ENCODE measurements at regions not wholly inside any gene's neighbourhood (a gene's known extent, or its start where the extent isn't known, plus 50 kb on each side); places are given as distances from the start of the nearest gene placed in this dataset.
"Not testable (repeated sequence)": the region's sequence is repeated elsewhere in the genome, so short reads cannot be mapped to it uniquely, and the experiment has no call there.

- H3K27me3 ChIP-seq = no peaks in the 10 kb centered on the region
- no peaks in the 10 kb centered on the region for H3K4me1 ChIP-seq
- no peaks in the 10 kb centered on the region for H3K36me3 ChIP-seq (ENCODE audit: low read depth, missing control alignments)
- no peaks in the 10 kb centered on the region for H3K9me3 ChIP-seq
- no peak overlapping the region for H3K27ac ChIP-seq
- DNase-seq = no peak
- no peak for TF ChIP-seq POLR2A (IDR thresholded peaks at IDR 0.05)
- TF ChIP-seq CTCF (IDR thresholded peaks at IDR 0.05) = no peak
- intact Hi-C loops (cut with DNase I; ENCODE audit: low total_unique reads) = no loop called here
- H3K4me3 ChIP-seq = no peak overlapping the region
These were observed 124.2 kb upstream of the SLC4A4 start for GRCh38 chr4:71214578-71214977.

GRCh38 chr4:71216316-71216959 lies 122.4 kb upstream of the SLC4A4 start:
- no peak overlapping the region for H3K27ac ChIP-seq
- no peak for TF ChIP-seq CTCF (IDR thresholded peaks at IDR 0.05)
- no peak for TF ChIP-seq POLR2A (IDR thresholded peaks at IDR 0.05)
- no peak overlapping the region for H3K4me3 ChIP-seq
- intact Hi-C loops (cut with DNase I; ENCODE audit: low total_unique reads) = no loop called here
- H3K27me3 ChIP-seq = no peaks in the 10 kb centered on the region
- H3K9me3 ChIP-seq = no peaks in the 10 kb centered on the region
- no peaks in the 10 kb centered on the region for H3K36me3 ChIP-seq (ENCODE audit: low read depth, missing control alignments)
- 91 to 94% methylated on average over 5 of the region's 5 CpGs for whole genome bisulfite sequencing, 2 donors
- H3K4me1 ChIP-seq = no peaks in the 10 kb centered on the region
- no peak for DNase-seq

GRCh38 chr4:71217688-71218087 lies 121.1 kb upstream of the SLC4A4 start:
- no peaks in the 10 kb centered on the region for H3K36me3 ChIP-seq (ENCODE audit: low read depth, missing control alignments)
- no peaks in the 10 kb centered on the region for H3K27me3 ChIP-seq
- no peaks in the 10 kb centered on the region for H3K9me3 ChIP-seq
- intact Hi-C loops (cut with DNase I; ENCODE audit: low total_unique reads) = no loop called here
- no peak overlapping the region for H3K27ac ChIP-seq
- H3K4me3 ChIP-seq = no peak overlapping the region
- TF ChIP-seq CTCF (IDR thresholded peaks at IDR 0.05) (no peak), POLR2A (IDR thresholded peaks at IDR 0.05) (no peak)
- no peak for DNase-seq
- no peaks in the 10 kb centered on the region for H3K4me1 ChIP-seq

GRCh38 chr4:71220848-71221247 lies 118.0 kb upstream of the SLC4A4 start:
- H3K4me3 ChIP-seq; H3K9me3 ChIP-seq; H3K36me3 ChIP-seq (ENCODE audit: low read depth, missing control alignments); intact Hi-C loops (cut with DNase I; ENCODE audit: low total_unique reads); H3K27me3 ChIP-seq; H3K4me1 ChIP-seq; DNase-seq; H3K27ac ChIP-seq: not testable (repeated sequence)
- 81 to 87% methylated on average over 4 of the region's 4 CpGs for WGBS, 2 donors

- 72 to 77% methylated on average over 6 of the region's 6 CpGs for WGBS, 2 donors
- no peaks in the 10 kb centered on the region for H3K9me3 ChIP-seq
- H3K27ac ChIP-seq = no peak overlapping the region
- intact Hi-C loops (cut with DNase I; ENCODE audit: low total_unique reads) = no loop called here
- no peaks in the 10 kb centered on the region for H3K27me3 ChIP-seq
- no peaks in the 10 kb centered on the region for H3K4me1 ChIP-seq
- TF ChIP-seq CTCF (IDR thresholded peaks at IDR 0.05) (no peak), POLR2A (IDR thresholded peaks at IDR 0.05) (no peak)
- H3K4me3 ChIP-seq = no peak overlapping the region
- no peak for DNase-seq
- H3K36me3 ChIP-seq (ENCODE audit: low read depth, missing control alignments) = no peaks in the 10 kb centered on the region
These were observed 117.0 kb upstream of the SLC4A4 start for GRCh38 chr4:71221510-71222466.
